MM.1S (cell line): ENCODE measurements at regions not wholly inside any gene's neighbourhood (a gene's known extent, or its start where the extent isn't known, plus 50 kb on each side); places are given as distances from the start of the nearest gene placed in this dataset.

Source experiments
- DNase-seq: peaks from one replicate; pipeline ENCODE4 v3.0.0-alpha.2; 2015
- H2AFZ ChIP-seq: fragments of 300-600 bp; sonication (generic); 2 replicates; pipeline ENCODE4 v1.6.0; 2016; ENCODE audit warnings: antibody characterized with exemption, low read length
- H3F3A ChIP-seq: fragments of 300-600 bp; sonication (generic); 2 replicates; pipeline ENCODE4 v1.6.1; 2016; ENCODE audit warnings: mild to moderate bottlenecking, antibody characterized with exemption, low read length, moderate library complexity, mixed read lengths; ENCODE audit not compliant: insufficient read depth
- H3K27ac ChIP-seq: fragments of 300-600 bp; sonication (generic); 2 replicates; pipeline ENCODE4 v1.5.1; 2016; ENCODE audit warnings: mild to moderate bottlenecking, low read length
- H3K27me3 ChIP-seq: fragments of 300-600 bp; sonication (generic); replicated peaks from 2 replicates; pipeline ENCODE4 v1.6.0; 2016; ENCODE audit warnings: low read length; ENCODE audit not compliant: insufficient read depth
- H3K36me3 ChIP-seq: fragments of 300-600 bp; sonication (generic); replicated peaks from 2 replicates; pipeline ENCODE4 v1.6.1; 2016; ENCODE audit warnings: mild to moderate bottlenecking, low read length, mixed read lengths; ENCODE audit not compliant: insufficient read depth
- H3K4me1 ChIP-seq: fragments of 300-600 bp; sonication (generic); 2 replicates; pipeline ENCODE4 v1.6.1; 2016; ENCODE audit warnings: low read length, mixed read lengths
- H3K4me2 ChIP-seq: fragments of 300-600 bp; sonication (generic); 2 replicates; pipeline ENCODE4 v1.6.0; 2016; ENCODE audit warnings: low read depth, low read length
- H3K4me3 ChIP-seq: fragments of 300-600 bp; sonication (generic); 2 replicates; pipeline ENCODE4 v1.5.1; 2016; ENCODE audit warnings: low read length, mixed read lengths
- H3K79me2 ChIP-seq: fragments of 300-600 bp; sonication (generic); 2 replicates; pipeline ENCODE4 v1.6.1; 2016; ENCODE audit warnings: mixed run types, low read length, mixed read lengths
- H3K9ac ChIP-seq: fragments of 300-600 bp; sonication (generic); 2 replicates; pipeline ENCODE4 v1.6.1; 2016; ENCODE audit warnings: low read length, mixed read lengths
- H3K9me2 ChIP-seq: fragments of 300-600 bp; sonication (generic); replicated peaks from 2 replicates; pipeline ENCODE4 v1.6.1; 2016; ENCODE audit warnings: mild to moderate bottlenecking, low read length, mixed read lengths; ENCODE audit not compliant: insufficient read depth
- H3K9me3 ChIP-seq: fragments of 300-600 bp; sonication (generic); replicated peaks from 2 replicates; pipeline ENCODE4 v1.6.1; 2016; ENCODE audit warnings: mild to moderate bottlenecking, low read length, mixed read lengths; ENCODE audit not compliant: insufficient read depth
- H4K20me1 ChIP-seq: fragments of 300-600 bp; sonication (generic); 2 replicates; pipeline ENCODE4 v1.6.1; 2016; ENCODE audit warnings: mild to moderate bottlenecking, low read length, moderate library complexity, mixed read lengths; ENCODE audit not compliant: insufficient read depth
- CTCF ChIP-seq: fragments of 300-600 bp; sonication (generic); IDR thresholded peaks from 2 replicates; pipeline ENCODE4 v1.5.1; 2016; ENCODE audit warnings: antibody characterized with exemption, low read length, mixed read lengths
- EZH2 ChIP-seq: fragments of 300-600 bp; sonication (generic); optimal IDR thresholded peaks from 2 replicates; pipeline ENCODE3; 2017; ENCODE audit warnings: low read depth, mild to moderate bottlenecking, antibody characterized with exemption, low read length, mixed read lengths
- EZH2phosphoT487 ChIP-seq: fragments of 300-600 bp; sonication (generic); IDR thresholded peaks from 2 replicates; pipeline ENCODE4 v1.6.1; 2018; ENCODE audit warnings: antibody characterized with exemption, low read length

DNA sequence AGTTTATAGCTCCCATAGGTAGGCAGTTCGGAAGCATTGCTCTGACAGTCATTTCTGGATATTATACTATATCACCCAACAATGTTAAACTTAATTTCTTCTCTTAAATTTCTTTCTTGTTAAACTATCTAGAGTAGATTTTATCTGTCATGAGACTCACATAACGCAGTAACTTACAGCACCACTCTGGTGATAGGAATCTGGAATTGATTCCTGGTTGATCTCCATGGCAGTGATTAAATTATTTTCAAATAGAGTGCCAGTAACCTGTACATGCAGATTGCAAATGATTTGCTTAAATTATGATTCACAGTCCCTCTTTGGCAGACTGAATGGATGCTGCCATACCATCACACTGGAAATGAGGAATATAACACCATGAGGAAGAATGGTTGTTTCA lies 722.1 kb downstream of the DACH1 start:
- H3K9me3 ChIP-seq = no peaks in the 10 kb centered on the region
- H3K9me2 ChIP-seq = no peaks in the 10 kb centered on the region
- TF ChIP-seq EZH2phosphoT487 = no peak
- no peak for TF ChIP-seq EZH2
- TF ChIP-seq CTCF = no peak
- H3K4me2 ChIP-seq = no peak overlapping the region
- H2AFZ ChIP-seq = no peak overlapping the region
- H3K9ac ChIP-seq = no peak overlapping the region
- DNase-seq = no peak
- H3K79me2 ChIP-seq = no peaks in the 10 kb centered on the region
- no peak overlapping the region for H3K4me3 ChIP-seq
- no peaks in the 10 kb centered on the region for H3F3A ChIP-seq
- H3K4me1 ChIP-seq = no peaks in the 10 kb centered on the region
- no peak overlapping the region for H3K27ac ChIP-seq
- H3K36me3 ChIP-seq = no peaks in the 10 kb centered on the region
- no peaks in the 10 kb centered on the region for H3K27me3 ChIP-seq
- H4K20me1 ChIP-seq = no peaks in the 10 kb centered on the region

DNA sequence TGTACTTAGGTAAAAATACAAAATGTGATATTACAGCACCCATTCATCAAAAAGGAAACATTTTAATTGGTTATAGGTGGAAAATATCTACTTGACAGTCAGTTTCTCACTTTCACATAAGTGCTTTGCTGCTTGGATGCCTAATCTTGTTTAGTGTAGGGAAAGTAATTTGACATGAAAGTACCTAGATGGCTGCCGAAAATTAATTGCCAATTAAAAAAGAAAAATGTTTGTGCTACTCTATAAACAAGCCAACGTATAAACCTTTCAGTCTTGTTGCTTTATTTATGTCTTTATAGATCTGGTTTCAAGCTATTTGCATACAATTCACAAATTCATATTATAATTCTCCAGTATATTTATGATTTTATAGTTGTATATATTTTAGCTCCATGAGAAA lies 729.9 kb downstream of the DACH1 start:
- H3K79me2 ChIP-seq = no peaks in the 10 kb centered on the region
- H4K20me1 ChIP-seq = no peaks in the 10 kb centered on the region
- no peak for DNase-seq
- H3K4me3 ChIP-seq = no peak overlapping the region
- no peak overlapping the region for H3K27ac ChIP-seq
- no peak overlapping the region for H2AFZ ChIP-seq
- H3K9me3 ChIP-seq = no peaks in the 10 kb centered on the region
- H3F3A ChIP-seq = no peaks in the 10 kb centered on the region
- H3K36me3 ChIP-seq = no peaks in the 10 kb centered on the region
- TF ChIP-seq EZH2 (no peak), CTCF (no peak), EZH2phosphoT487 (no peak)
- H3K9ac ChIP-seq = no peak overlapping the region
- no peak overlapping the region for H3K4me2 ChIP-seq
- no peaks in the 10 kb centered on the region for H3K4me1 ChIP-seq
- H3K27me3 ChIP-seq = no peaks in the 10 kb centered on the region
- no peaks in the 10 kb centered on the region for H3K9me2 ChIP-seq

- Histone ChIP-seq H3K4me3 (no peak overlapping the region), H3K36me3 (no peaks in the 10 kb centered on the region), H3K4me2 (no peak overlapping the region), H3K9ac (no peak overlapping the region), H3K79me2 (no peaks in the 10 kb centered on the region), H3K9me3 (no peaks in the 10 kb centered on the region), H3K4me1 (no peaks in the 10 kb centered on the region), H4K20me1 (no peaks in the 10 kb centered on the region), H3K27me3 (no peaks in the 10 kb centered on the region), H3F3A (no peaks in the 10 kb centered on the region), H2AFZ (no peak overlapping the region), H3K9me2 (no peaks in the 10 kb centered on the region), H3K27ac (no peak overlapping the region)
- TF ChIP-seq CTCF (no peak), EZH2phosphoT487 (no peak), EZH2 (no peak)
- no peak for DNase-seq
These were observed 742.8 kb downstream of the DACH1 start for GRCh38 chr13:71124230-71124629.
